NCI-H1105 (cell line): ENCODE measurements at regions not wholly inside any gene's neighbourhood (a gene's known extent, or its start where the extent isn't known, plus 50 kb on each side); places are given as distances from the start of the nearest gene placed in this dataset.

ENCODE experiments used
- DNase-seq: peaks from one replicate; lab custom pipeline; 2025; lab: John Stamatoyannopoulos, UW

- DNase-seq = no peak
Measured at GRCh38 chr12:85681333-85681732, 154.9 kb downstream of the RASSF9 start.

- no peak for DNase-seq
Measured at GRCh38 chr12:85683051-85683450, 153.2 kb downstream of the RASSF9 start.

GRCh38 chr12:85688837-85689236, 147.4 kb downstream of the RASSF9 start:
- no peak for DNase-seq

GRCh38 chr12:85690146-85690545, 146.1 kb downstream of the RASSF9 start:
- DNase-seq = no peak

GRCh38 chr12:85693093-85693665, 143.0 kb downstream of the RASSF9 start:
- no peak for DNase-seq

- no peak for DNase-seq
Measured at GRCh38 chr12:85695097-85695715, 141.0 kb downstream of the RASSF9 start.

GRCh38 chr12:85697003-85697402, 139.2 kb downstream of the RASSF9 start:
- no peak for DNase-seq

- no peak for DNase-seq
Measured at GRCh38 chr12:85698937-85699336, 137.3 kb downstream of the RASSF9 start.

GRCh38 chr12:85708775-85709174, 127.4 kb downstream of the RASSF9 start:
- DNase-seq = no peak

GRCh38 chr12:85711735-85712390, 124.3 kb downstream of the RASSF9 start:
- DNase-seq = no peak

- DNase-seq = no peak
Measured at GRCh38 chr12:85713373-85713772, 122.8 kb downstream of the RASSF9 start.

GRCh38 chr12:85714425-85714824, 121.8 kb downstream of the RASSF9 start:
- DNase-seq = no peak

GRCh38 chr12:85720308-85721033, 115.7 kb downstream of the RASSF9 start:
- no peak for DNase-seq

GRCh38 chr12:85725991-85726390, 110.2 kb downstream of the RASSF9 start:
- peak; percentile 1 for DNase-seq

GRCh38 chr12:85733221-85733840, 102.9 kb downstream of the RASSF9 start:
- DNase-seq = no peak

GRCh38 chr12:85733984-85734383, 102.2 kb downstream of the RASSF9 start:
- no peak for DNase-seq

GRCh38 chr12:85740186-85740585, 96.0 kb downstream of the RASSF9 start:
- DNase-seq = no peak

GRCh38 chr12:85741046-85741445, 95.2 kb downstream of the RASSF9 start:
- DNase-seq = no peak

- no peak for DNase-seq
Measured at GRCh38 chr12:85747941-85748495, 88.2 kb downstream of the RASSF9 start.
